PFSK-1 (cell line): ENCODE measurements at regions not wholly inside any gene's neighbourhood (a gene's known extent, or its start where the extent isn't known, plus 50 kb on each side); places are given as distances from the start of the nearest gene placed in this dataset.

Source experiments
- FOXP2 ChIP-seq: optimal IDR thresholded peaks from 2 replicates; pipeline ENCODE3; 2011; ENCODE audit warnings: borderline replicate concordance, control low read depth, inconsistent platforms; ENCODE audit not compliant: insufficient read depth; ENCODE audit errors: extremely low read length, extremely low read depth
- POLR2AphosphoS5 ChIP-seq: IDR thresholded peaks from 2 replicates; pipeline ENCODE4 v1.6.1; 2012; ENCODE audit warnings: low read depth, mild to moderate bottlenecking, control low read depth, low read length, moderate library complexity
- SIN3A ChIP-seq: IDR thresholded peaks from 2 replicates; pipeline ENCODE4 v1.6.1; 2012; ENCODE audit warnings: mild to moderate bottlenecking, low read length, moderate library complexity, borderline replicate concordance; ENCODE audit not compliant: insufficient read depth
- TAF1 ChIP-seq: IDR thresholded peaks from 2 replicates; pipeline ENCODE4 v1.6.1; 2012; ENCODE audit warnings: low read length, control low read depth, borderline replicate concordance; ENCODE audit not compliant: insufficient read depth
- TF ChIP-seq, protein P1 (sequence below), 2 experiments: IDR thresholded peaks; 2 replicates each; pipeline versions ENCODE4 v1.6.1 to v1.8.0; 2011 to 2012; ENCODE audit warnings: low read depth in 2 of 2, low read length in 2 of 2, control low read depth in 1 of 2, inconsistent platforms in 1 of 2, mild to moderate bottlenecking in 1 of 2, moderate library complexity in 1 of 2; ENCODE audit not compliant: insufficient read depth in 1 of 2

DNA sequence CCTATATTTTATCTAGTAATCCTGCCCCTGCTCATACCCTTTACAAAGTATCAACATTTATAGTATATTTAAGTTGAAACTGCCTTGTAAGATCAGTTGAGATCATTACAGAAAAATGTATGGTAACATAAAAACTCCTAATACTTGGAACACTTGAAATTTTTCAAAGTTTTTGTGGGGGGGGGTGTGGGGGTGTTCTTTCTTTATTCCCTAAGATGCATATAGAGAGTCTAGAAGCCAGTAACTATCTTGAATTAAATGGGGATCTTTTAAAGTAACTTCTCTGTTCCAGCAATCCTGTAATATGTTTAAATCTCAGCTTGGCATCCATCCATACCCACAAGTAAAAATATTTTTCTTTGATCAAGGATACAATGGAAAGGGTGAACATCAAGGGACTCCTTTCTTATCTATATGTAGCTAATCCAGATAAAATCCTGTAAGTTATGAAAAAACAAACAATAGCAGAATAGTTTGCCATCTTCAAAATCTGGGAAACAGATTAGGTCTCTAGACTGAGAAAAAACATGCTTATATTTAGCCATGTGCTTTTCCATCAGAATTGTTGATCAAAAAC is 455.3 kb downstream of the MEIS1 start:
- TF ChIP-seq POLR2AphosphoS5: no peak
- TF ChIP-seq TAF1: no peak
- no peak for TF ChIP-seq SIN3A
- no peak for TF ChIP-seq FOXP2
- TF ChIP-seq, protein P1, sequence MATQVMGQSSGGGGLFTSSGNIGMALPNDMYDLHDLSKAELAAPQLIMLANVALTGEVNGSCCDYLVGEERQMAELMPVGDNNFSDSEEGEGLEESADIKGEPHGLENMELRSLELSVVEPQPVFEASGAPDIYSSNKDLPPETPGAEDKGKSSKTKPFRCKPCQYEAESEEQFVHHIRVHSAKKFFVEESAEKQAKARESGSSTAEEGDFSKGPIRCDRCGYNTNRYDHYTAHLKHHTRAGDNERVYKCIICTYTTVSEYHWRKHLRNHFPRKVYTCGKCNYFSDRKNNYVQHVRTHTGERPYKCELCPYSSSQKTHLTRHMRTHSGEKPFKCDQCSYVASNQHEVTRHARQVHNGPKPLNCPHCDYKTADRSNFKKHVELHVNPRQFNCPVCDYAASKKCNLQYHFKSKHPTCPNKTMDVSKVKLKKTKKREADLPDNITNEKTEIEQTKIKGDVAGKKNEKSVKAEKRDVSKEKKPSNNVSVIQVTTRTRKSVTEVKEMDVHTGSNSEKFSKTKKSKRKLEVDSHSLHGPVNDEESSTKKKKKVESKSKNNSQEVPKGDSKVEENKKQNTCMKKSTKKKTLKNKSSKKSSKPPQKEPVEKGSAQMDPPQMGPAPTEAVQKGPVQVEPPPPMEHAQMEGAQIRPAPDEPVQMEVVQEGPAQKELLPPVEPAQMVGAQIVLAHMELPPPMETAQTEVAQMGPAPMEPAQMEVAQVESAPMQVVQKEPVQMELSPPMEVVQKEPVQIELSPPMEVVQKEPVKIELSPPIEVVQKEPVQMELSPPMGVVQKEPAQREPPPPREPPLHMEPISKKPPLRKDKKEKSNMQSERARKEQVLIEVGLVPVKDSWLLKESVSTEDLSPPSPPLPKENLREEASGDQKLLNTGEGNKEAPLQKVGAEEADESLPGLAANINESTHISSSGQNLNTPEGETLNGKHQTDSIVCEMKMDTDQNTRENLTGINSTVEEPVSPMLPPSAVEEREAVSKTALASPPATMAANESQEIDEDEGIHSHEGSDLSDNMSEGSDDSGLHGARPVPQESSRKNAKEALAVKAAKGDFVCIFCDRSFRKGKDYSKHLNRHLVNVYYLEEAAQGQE (IDR thresholded peaks at IDR 0.05; ENCODE audit: insufficient read depth in 1 of 2, low read depth in 2 of 2, low read length in 2 of 2): no peak

DNA sequence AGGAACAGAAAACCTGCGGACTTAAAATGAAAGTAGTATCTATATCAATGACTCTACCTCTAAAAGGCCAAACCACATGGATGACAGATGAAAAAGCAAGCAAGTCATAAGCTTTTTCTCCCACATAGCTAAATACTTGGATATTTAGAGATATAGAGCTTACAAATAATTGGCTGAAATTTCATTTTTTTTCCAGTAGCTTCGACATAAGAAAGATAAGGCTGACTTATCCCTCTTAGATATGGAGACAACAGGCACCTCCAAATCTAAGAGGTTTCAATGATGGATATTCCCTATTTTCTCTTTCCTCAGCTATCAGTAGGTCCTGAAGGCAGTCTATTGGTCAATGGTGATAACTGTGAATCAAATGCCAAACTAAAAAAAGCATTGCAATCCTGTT is 460.3 kb downstream of the MEIS1 start:
- TF ChIP-seq FOXP2 (no peak), SIN3A (no peak), TAF1 (no peak), POLR2AphosphoS5 (no peak)
- TF ChIP-seq, protein P1 (IDR thresholded peaks at IDR 0.05; ENCODE audit: insufficient read depth in 1 of 2, low read depth in 2 of 2, low read length in 2 of 2): no peak

DNA sequence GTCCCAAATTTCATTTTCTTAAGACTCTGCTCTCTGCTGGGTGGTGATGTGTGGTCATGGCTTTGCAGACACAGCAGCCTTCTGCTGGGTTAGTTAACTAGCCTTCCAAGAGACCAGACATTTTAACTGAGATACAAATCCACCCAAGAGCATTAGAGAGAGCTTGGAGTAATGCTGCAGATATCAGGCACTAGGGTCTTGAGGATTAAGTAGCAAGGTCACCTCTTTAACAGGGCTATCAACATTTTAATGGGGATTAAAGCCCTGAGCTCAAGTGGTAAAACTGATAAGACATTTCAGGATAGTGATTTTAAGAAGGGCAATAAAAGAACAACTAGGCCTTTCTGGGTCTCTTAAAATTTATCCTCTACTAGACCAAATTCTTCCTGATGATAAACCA is 461.2 kb downstream of the MEIS1 start:
- TF ChIP-seq FOXP2 (no peak), TAF1 (no peak), SIN3A (no peak), POLR2AphosphoS5 (no peak)
- TF ChIP-seq, protein P1 (IDR thresholded peaks at IDR 0.05; ENCODE audit: insufficient read depth in 1 of 2, low read depth in 2 of 2, low read length in 2 of 2): no peak

DNA sequence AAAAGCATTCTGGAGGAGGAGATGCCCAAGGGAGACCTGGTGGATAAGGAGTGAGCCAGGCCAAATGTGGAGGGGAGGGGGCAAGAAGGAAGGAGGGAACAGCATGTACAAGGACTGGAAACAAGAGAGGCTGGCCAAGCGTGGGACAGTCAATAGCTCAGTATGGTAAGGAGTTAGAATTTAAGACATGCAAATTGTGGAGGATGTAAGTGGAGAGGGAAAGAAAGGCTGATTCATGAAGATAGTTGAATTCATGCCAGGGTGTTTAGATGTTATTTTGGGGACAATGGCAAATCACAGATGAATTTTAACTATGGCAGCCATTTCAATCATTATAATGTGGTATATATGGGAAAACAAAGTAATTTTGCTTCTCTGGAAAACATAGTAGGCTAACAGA is 462.3 kb downstream of the MEIS1 start:
- TF ChIP-seq, protein P1 (IDR thresholded peaks at IDR 0.05; ENCODE audit: insufficient read depth in 1 of 2, low read depth in 2 of 2, low read length in 2 of 2): no peak
- TF ChIP-seq TAF1: no peak
- no peak for TF ChIP-seq POLR2AphosphoS5
- TF ChIP-seq FOXP2: no peak

DNA sequence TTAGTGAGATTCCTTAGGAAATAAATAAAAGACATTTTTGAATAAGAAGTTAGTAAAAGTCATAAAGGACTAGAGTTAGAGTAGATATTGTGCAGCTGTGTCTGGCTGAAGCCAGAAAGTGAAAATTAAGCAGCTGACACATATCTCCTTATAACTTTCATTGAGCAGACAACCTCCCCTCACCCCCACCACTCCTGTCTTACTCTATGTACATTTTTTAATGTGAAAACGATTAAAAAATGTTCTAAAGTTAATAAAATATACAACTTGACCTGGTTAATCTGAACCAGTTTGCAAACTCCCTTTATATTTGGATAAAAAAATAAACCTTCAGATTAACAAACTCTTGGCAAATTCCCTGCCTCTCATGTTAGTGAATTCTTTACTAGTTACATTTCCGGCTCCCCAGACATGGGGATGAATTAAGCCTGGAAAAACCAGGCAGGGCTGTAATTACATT is 462.8 kb downstream of the MEIS1 start:
- TF ChIP-seq TAF1 (no peak), SIN3A (no peak), POLR2AphosphoS5 (no peak), FOXP2 (no peak)
- TF ChIP-seq, protein P1 (IDR thresholded peaks at IDR 0.05; ENCODE audit: insufficient read depth in 1 of 2, low read depth in 2 of 2, low read length in 2 of 2): no peak
